GM08714 (cell line): ENCODE measurements at regions not wholly inside any gene's neighbourhood (a gene's known extent, or its start where the extent isn't known, plus 50 kb on each side); places are given as distances from the start of the nearest gene placed in this dataset.

Experiments
- H3K4me3 ChIP-seq: fragments of 200-500 bp; sonication (Bioruptor generic); 2 replicates; pipeline ENCODE4 v1.5.1; 2014; ENCODE audit warnings: mild to moderate bottlenecking, low read length, inconsistent platforms
- ZNF274 ChIP-seq: IDR thresholded peaks from 2 replicates; pipeline ENCODE4 v1.6.1; 2012; ENCODE audit warnings: mild to moderate bottlenecking, low read depth, low read length

DNA sequence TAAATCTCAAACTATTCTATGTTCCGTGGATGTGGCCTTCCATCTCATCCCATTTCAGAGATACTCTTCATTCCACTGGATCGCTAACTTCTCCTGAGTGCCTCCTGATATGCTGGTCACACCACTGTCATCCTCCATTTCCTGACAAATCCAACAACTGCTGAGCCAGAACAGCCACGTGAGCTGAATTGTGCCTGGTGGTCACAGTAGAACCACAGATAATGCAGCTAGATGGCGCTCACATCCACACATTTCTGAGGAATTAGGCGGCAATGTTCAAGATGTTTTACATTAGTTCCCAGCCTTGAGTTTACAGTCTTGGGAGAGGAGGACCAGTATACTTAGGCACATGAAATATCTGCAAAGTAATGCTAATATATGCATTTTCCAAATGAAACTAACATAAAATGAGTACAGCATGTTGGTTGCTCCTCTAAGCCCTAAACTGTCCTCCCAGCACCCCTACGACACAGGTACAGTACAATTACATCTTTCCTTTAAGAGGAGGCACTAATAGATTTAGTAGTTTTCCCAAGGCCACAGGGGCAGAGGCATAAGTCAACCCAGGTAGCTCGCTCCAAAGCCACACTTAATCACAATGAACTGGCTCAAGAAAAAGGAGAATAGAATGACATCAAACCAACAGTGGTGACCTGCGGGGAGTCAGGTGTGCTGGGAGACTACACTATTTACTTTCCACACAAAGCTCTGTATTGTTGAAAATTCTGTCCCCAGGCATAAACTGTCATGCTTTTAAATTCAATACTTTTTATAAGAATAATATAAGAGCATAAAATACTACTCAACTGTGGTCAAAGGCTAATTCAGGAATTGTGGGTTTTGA is 134.2 kb downstream of the CHIC2 start:
- TF ChIP-seq ZNF274, result no peak
- H3K4me3 ChIP-seq, result no peak overlapping the region

DNA sequence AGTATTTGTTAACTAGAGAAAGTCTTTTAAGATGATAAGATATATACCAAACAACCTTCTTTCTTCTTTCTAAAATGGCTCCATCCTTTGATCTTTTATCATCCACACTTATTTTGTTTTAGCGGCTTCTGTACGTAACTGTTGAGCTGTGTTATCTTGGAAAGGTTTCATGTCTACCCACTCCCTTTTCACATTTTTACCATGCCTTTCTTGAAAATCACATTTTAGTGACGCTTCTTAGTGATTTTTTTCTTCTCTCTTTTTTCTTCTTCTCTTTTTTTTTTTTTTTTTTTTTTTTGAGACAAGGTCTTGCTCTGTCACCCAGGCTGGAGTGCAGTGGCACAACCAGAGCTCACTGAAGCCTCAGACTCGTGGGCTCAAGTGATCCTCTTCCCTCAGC is 135.1 kb downstream of the CHIC2 start:
- no peak for TF ChIP-seq ZNF274
- H3K4me3 ChIP-seq, result no peak overlapping the region

DNA sequence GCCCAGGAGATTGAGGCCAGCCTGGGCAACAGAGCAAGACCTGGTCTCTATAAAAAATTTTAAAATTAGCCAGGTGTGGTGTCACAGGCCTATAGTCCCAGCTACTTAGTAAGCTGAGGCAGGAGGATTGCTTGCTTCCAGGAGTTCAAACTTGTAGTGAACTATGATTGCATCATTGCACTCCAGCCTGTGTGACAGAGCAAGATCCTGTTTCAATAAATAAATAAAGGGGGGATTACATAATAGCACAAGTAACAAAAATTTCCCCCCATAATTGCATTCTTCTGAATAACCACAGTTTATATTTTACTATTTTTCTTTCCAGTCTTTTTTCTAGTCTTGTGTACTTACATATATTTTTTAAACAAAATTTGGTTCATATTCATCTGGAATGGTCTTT is 135.6 kb downstream of the CHIC2 start:
- no peak overlapping the region for H3K4me3 ChIP-seq
- TF ChIP-seq ZNF274, result no peak

DNA sequence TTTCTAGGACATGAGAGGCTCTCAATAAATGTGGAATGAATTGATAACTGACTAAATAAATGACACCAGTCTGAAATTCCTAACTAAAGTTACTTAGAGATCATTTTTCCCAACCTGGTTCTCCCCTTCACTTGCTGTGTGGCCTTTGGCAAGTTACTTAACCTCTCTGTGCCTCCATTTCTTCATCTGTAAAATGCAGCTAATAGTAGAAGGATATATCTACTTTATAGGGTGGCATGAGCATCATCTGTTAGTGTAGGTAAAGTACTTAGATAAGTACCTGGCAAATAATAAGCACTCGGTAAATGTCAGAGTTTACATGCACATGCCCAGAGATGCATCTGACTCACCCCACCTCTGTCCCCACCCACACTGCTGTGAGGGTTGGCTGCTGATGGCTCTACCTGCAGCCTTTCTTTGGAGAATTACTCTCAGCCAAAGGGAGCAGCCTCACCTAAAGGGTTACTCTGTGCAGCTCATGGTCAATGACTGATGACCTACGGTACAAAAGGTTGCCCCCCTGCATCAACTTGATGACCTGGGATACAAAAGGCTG is 139.3 kb downstream of the CHIC2 start:
- H3K4me3 ChIP-seq, result no peak overlapping the region
- no peak for TF ChIP-seq ZNF274

DNA sequence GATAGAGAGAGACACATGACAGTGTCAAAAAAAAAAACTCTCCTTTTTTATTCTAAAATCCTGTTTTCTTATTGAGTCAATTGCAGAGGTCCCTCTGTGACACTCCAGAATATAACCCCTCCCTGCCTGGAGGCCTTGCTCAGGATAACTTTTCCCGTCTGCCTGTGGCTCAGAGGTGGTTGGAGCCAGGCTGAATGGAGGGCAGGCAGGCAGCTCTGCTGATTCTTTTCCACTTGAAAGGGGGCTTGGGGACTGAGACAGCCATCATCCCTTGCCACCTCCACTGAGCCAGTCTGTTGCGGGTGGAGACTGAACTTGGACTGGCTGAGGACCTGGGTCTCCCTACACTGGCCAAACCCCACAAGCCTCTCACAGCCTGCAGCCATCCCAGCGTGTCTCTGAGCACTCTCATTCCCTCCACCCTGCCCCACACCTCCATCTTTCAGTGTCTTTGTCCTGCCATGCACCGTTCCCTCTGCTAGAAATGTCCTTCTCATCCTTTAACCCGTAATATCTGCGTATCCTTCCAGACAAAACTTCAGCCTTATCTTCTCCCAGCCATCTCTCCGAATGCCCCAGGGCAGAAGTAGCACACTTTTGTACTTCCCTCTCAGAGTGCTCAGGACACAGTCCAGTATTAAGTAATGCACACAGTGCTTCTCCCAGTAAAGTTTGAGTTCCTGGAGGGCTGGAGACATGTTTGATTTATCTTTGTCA is 139.9 kb downstream of the CHIC2 start:
- no peak for TF ChIP-seq ZNF274
- no peak overlapping the region for H3K4me3 ChIP-seq

DNA sequence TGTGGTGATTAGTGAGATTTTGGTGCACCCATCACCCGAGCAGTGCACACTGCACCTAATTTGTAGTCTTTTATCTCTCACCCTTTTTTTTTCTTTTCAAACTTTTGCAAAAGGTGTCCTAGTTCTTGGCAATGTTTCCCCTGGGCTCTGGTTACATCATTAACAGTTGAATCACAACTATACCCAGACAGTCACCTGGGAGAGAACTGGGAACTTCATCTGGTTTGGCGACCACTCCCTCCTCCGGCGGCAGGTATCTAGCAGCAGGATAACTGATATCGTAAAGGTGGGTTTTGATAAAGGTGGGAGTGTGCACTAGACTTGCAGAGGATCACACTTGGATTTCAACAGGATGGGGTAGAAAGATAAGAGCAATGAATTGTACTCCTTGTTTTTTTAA is 140.5 kb downstream of the CHIC2 start:
- TF ChIP-seq ZNF274, result no peak
- no peak overlapping the region for H3K4me3 ChIP-seq

DNA sequence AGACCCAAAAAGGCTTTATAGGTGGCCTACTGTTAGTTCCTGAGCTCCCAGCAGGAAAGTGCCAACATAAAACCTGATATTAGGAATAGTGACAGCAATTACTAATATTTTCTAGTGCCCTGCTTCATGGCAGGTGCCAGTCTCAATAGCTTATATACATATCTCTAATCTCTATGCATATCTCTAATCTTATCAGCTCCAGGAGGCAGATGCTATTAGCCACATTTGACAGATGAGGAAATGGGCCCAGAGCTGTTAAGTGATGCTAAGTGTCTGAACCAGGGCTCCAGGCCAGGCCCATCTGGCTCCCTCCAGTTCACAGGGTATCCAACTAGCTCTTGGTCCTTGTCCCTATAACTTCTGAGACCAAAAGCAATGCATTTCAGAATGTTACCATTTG is 142.5 kb downstream of the CHIC2 start:
- TF ChIP-seq ZNF274, result no peak
- H3K4me3 ChIP-seq, result no peak overlapping the region

DNA sequence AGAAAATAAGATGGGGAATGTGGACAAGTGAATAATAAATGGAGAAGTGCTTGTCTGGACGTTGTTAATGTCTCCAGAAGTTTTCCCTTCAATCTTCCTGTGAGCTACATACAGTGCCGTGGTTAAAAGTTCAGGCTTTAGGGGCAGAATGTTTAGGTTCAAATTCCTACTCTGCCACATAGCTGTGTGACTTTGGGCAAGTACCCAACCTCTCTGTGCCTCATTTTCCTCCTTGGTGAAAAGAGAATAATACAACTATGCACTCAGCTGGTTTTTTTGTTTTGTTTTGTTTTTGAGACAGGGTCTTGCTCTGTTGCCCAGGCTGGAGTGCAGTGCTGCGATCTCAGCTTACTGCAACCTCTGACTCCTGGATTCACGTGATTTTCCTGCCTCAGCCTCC is 143.5 kb downstream of the CHIC2 start:
- TF ChIP-seq ZNF274, result no peak
- H3K4me3 ChIP-seq, result no peak overlapping the region

DNA sequence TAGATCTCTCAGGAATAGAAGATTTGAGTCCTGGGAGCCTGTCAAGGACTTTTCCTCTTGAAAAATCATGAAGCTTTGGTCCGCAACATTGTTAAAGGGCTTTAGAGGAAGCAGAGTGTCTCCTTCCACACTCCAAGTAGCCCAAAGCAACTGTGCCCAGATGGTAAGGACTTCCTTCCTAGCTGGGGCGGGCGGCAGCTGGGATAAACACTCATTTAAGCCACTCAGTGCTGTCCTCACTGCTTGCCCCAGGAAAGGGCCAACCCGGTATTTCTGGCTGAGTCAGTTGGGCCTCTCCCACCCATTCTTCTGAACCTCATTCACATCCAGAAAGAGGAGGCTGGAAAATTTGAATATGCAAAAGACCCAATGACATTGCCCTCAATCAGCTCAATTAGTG is 144.3 kb downstream of the CHIC2 start:
- TF ChIP-seq ZNF274, result no peak
- H3K4me3 ChIP-seq, result no peak overlapping the region

DNA sequence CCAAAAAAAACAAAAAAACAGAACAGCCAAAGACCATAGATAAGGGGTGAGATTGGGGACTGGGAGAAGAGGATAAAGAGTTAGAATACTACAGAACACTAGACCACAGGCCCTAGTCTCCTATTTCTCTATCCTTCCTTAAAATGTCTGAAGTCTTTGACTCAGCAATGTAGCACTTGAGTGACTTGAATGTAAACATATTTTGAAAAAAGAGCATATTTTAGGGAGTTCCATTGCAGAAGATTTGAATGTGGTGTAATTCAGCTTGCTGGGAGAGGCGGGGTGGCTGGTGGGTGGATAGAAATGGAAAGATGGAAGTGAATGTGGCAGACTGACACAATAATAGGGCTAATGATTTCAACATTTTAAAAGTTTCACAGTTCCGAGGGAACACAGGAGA is 144.9 kb downstream of the CHIC2 start:
- no peak overlapping the region for H3K4me3 ChIP-seq

DNA sequence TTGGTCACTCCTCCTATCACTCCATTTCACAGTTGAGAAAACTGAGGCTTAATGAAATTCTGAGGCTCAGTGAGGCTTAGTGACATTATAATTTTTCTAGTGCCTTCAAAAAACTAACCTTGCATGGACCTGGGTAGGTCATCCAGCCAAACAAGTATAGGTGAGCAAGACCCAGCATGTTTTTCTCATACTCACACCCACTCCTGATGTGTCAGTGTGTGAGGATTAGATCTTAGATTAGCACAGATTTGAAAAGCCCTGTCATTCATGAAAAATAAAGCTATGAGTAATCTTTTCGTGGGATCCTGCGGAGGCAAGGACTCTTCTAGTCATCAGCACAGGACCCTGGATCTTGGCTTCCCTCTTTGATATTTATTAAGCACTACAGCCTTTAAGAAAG is 146.7 kb downstream of the CHIC2 start:
- TF ChIP-seq ZNF274, result no peak
- no peak overlapping the region for H3K4me3 ChIP-seq

More for the DNA sequence above, 144.9 kb downstream of the CHIC2 start:
- no peak for TF ChIP-seq ZNF274

DNA sequence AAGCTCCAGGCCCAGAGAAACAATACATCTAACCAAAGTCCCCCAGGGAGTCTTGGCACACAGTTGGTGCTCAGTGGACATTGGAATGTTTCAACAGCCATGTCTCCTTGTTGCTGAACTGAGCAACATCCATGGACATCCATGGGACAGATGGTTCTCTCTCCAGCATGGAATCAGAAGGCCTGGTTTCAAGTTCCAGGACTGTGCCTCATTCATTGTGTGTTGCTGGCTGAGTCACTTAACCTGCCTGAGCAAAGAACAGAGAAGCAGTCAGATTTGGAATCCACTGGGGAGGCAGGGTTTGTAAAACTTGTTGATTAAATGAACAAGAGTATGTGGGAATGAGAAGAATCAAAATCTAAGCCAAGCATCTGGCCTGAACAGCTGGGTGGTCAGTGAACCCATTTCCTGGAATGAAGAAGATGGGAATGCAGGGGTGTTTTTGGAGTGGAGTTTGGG is 147.9 kb downstream of the CHIC2 start:
- TF ChIP-seq ZNF274, result no peak
- H3K4me3 ChIP-seq, result no peak overlapping the region

DNA sequence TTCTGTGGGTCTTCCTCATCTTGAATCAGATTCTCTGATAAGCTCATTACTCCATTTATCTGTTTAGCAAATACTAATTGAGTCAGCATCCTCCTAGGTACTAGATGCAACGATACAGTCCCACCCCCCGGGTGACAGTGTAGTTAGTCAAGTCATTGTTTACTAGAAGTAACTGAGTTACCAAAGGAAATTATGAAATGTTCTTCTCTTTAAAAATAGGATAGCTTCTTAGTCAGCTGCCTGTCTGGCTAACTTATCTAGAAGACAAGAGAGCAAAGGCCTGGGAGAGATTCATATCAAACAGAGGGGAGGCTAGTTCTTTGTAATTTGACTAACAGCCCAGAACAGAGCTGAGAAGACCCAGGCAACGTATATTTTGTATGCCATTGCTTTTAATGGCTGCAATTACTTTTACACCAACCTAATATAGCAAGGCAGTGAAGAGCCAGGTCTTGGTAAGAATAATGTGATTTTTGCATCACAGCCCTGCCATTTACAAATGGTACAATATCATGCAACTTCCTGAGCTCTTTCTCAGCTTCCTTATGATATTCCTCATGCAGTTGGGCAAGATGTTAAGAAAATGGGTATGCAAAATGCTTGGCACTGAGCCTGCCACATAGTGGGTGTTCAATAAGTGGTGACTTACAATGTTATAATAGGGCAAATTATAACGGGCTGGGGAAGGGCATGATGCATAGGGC is 149.9 kb downstream of the CHIC2 start:
- H3K4me3 ChIP-seq, result no peak overlapping the region
- TF ChIP-seq ZNF274, result no peak

DNA sequence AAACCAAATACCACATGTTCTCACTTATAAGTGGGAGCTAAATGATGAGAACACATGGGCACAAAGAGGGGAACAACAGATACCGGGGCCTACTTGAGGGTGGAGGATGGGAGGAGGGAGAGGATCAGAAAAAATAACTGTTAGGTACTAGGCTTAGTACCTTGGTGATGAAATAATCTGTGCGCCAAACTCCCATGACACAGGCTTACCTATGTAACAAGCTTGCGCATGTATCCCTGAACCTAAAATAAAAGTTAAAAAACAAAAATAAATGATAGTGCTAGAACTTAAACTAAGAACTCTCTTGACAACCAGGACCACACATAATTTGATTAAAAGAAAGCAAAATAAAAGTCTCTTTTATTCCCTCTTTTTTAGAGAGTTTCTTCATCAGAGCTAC is 150.6 kb downstream of the CHIC2 start:
- H3K4me3 ChIP-seq, result no peak overlapping the region
- no peak for TF ChIP-seq ZNF274
